Type B pancreatic cell (in vitro differentiated cells): ENCODE measurements at regions not wholly inside any gene's neighbourhood (a gene's known extent, or its start where the extent isn't known, plus 50 kb on each side); places are given as distances from the start of the nearest gene placed in this dataset.

ENCODE experiments used
- DNase-seq: peaks from one replicate; pipeline ENCODE4 v3.0.0; 2021; ENCODE audit warnings: mixed read lengths; ENCODE audit not compliant: unreplicated experiment; ENCODE audit errors: extremely low spot score
- H3K27ac Mint-ChIP-seq: 2 replicates; pipeline ENCODE4 v1.8.0; 2021; ENCODE audit warnings: mild to moderate bottlenecking, mixed read lengths
- H3K27me3 Mint-ChIP-seq: 2 replicates; pipeline ENCODE4 v1.8.0; 2021; ENCODE audit warnings: mixed read lengths
- H3K36me3 Mint-ChIP-seq: 2 replicates; pipeline ENCODE4 v1.8.0; 2021; ENCODE audit warnings: mixed read lengths
- H3K4me1 Mint-ChIP-seq: one replicate; pipeline ENCODE4 v1.8.0; 2021; ENCODE audit warnings: mixed read lengths; ENCODE audit not compliant: unreplicated experiment
- H3K4me3 Mint-ChIP-seq: 2 replicates; pipeline ENCODE4 v1.8.0; 2021; ENCODE audit warnings: mild to moderate bottlenecking, mixed read lengths
- H3K9me3 Mint-ChIP-seq: 2 replicates; pipeline ENCODE4 v1.8.0; 2021; ENCODE audit warnings: mixed read lengths
- TF ChIP-seq, protein P1 (sequence below): fragments of 200-600 bp; sonication (generic); conservative IDR thresholded peaks from 2 replicates; pipeline ENCODE4 v1.5.0; 2021; ENCODE audit warnings: antibody characterized with exemption, mild to moderate bottlenecking

DNA sequence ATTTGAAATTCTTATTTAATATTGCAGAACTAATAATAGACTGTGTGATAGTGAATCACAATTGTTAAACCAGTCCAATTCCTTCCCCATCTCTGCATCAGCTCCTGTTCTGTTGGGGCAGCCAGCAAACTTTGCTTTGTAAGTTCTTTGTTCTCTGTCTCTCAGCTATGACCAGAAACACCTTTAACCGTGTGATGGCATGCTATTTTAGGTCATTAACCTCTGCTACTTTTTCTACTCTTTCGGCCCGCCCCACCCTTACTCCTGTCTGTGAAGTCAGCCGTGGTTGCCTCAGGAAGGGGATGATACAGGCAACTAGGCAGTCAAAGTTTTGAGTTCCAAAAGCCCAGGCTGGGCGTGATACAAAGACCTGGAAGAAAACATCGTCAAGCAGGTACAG lies 51.3 kb upstream of the EGFL6 start:
- H3K9me3 Mint-ChIP-seq: peaks cover 3% of the 10 kb centered on the region
- no peaks in the 10 kb centered on the region for H3K4me1 Mint-ChIP-seq
- H3K27me3 Mint-ChIP-seq: no peaks in the 10 kb centered on the region
- H3K36me3 Mint-ChIP-seq: no peaks in the 10 kb centered on the region
- TF ChIP-seq, protein P1, sequence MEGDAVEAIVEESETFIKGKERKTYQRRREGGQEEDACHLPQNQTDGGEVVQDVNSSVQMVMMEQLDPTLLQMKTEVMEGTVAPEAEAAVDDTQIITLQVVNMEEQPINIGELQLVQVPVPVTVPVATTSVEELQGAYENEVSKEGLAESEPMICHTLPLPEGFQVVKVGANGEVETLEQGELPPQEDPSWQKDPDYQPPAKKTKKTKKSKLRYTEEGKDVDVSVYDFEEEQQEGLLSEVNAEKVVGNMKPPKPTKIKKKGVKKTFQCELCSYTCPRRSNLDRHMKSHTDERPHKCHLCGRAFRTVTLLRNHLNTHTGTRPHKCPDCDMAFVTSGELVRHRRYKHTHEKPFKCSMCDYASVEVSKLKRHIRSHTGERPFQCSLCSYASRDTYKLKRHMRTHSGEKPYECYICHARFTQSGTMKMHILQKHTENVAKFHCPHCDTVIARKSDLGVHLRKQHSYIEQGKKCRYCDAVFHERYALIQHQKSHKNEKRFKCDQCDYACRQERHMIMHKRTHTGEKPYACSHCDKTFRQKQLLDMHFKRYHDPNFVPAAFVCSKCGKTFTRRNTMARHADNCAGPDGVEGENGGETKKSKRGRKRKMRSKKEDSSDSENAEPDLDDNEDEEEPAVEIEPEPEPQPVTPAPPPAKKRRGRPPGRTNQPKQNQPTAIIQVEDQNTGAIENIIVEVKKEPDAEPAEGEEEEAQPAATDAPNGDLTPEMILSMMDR: no peak
- H3K27ac Mint-ChIP-seq: no peak overlapping the region
- DNase-seq: no peak
- H3K4me3 Mint-ChIP-seq: no peak overlapping the region

DNA sequence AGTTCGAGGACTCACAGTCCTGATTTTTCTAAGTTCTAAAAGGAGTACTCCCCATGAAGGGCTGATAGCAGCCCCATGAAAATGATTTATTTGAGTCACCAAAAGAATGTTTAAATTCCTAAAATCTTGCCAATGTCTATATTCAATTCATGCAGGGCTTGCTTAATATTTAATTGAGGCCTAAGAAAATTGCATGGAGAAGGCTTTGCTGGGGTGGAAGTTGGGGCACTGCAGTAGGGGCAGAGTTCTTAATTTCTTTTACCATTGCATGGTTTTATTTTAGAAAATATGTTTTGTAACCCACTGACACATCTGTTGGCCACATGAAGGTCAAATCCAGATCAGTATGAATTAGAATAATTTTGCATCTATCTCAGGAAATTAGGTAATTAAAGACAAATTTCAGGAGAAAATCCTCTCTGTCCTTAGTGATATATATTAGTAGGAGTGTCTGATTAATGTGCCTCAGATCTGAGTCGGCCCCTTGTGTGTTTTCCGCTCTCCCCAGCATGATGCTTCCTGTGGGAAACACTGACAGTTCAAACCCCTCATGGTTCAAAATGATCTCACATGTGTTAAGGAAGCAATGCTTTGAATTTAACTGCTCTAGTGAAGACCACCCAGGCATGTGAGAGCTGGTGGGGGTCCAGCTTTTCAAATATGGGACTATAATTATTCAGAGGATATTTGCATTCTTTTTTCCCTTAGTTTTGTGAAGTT lies 54.0 kb upstream of the EGFL6 start:
- TF ChIP-seq, protein P1: no peak
- Mint-ChIP-seq H3K9me3 (peaks cover 3% of the 10 kb centered on the region), H3K27ac (no peak overlapping the region), H3K4me1 (no peaks in the 10 kb centered on the region), H3K27me3 (no peaks in the 10 kb centered on the region), H3K4me3 (no peak overlapping the region), H3K36me3 (no peaks in the 10 kb centered on the region)
- DNase-seq: no peak

DNA sequence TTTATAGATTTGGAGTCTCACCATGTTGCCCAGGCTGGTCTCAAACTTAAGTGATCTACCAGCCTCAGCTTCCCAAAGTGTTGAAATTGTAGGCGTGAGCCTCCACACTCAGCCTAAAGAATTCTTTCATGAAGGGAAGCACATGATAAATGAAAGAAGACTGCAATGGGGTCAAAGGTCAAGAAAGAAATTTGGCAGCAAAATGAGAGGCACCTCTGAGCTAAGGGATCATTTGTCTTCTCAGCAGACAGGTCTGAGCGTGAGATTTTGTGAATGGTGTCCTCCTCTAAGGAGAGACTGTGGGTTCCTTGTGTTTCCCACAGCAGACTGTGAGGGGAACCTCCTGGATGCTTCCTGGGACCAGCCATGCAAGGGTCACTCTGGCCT lies 57.5 kb upstream of the EGFL6 start:
- no peaks in the 10 kb centered on the region for H3K9me3 Mint-ChIP-seq
- no peaks in the 10 kb centered on the region for H3K4me1 Mint-ChIP-seq
- H3K27me3 Mint-ChIP-seq: no peaks in the 10 kb centered on the region
- no peaks in the 10 kb centered on the region for H3K36me3 Mint-ChIP-seq
- TF ChIP-seq, protein P1: no peak
- DNase-seq: no peak
- H3K4me3 Mint-ChIP-seq: no peak overlapping the region
- no peak overlapping the region for H3K27ac Mint-ChIP-seq

DNA sequence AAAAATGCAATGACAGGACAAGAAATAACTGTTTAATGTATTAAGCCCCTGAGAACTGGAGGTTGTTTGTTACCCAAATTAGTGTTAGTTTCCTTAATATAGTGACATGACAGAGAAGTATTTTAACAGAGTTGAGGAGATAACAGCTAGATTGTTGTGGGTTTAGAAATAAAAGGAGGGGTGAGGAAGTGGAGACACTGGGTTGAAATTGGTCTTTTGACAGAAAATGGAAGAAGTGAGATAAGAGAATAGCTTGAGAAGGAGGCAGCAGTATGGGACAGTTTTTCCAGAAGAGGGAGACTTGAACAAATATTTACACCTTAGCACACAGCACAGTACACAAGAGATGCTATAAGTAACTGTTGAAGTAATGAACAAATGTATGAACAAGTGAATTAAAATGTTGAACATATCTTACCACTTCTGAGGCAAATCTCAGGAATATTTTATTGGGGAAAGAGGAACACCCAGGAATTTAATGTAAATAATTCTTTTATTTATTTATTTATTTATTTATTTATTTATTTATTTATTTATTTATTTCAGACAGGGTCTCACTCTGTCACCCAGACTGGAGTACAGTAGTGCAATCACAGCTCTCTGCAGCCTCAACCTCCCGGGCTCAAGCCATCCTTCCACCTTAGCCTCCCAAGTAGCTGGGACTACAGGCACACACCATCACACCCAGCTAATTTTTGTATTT lies 58.0 kb upstream of the EGFL6 start:
- TF ChIP-seq, protein P1: no peak
- H3K27ac Mint-ChIP-seq: no peak overlapping the region
- no peak for DNase-seq
- no peaks in the 10 kb centered on the region for H3K36me3 Mint-ChIP-seq
- no peaks in the 10 kb centered on the region for H3K27me3 Mint-ChIP-seq
- no peaks in the 10 kb centered on the region for H3K4me1 Mint-ChIP-seq
- no peaks in the 10 kb centered on the region for H3K9me3 Mint-ChIP-seq
- H3K4me3 Mint-ChIP-seq: no peak overlapping the region

DNA sequence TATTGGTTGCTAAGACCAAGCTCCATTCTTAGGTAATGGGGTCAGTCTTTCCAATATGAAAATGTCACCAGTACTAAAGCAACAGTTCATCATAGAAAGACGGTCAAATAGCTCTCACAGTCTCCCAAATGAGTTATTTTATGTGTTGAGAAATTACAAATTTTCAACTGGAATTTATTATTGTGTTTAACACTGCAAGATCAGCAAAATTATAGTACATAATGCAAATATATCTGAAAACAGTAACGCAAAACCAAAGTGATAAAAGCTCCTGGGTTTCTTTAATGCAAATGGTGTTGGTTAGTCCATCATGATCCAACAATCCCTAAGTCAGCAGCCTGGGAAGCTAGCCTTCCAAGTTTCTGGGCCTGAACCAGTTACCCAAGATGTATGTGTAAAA lies 61.5 kb upstream of the EGFL6 start:
- H3K4me3 Mint-ChIP-seq: no peak overlapping the region
- no peak for DNase-seq
- H3K9me3 Mint-ChIP-seq: no peaks in the 10 kb centered on the region
- TF ChIP-seq, protein P1: no peak
- H3K4me1 Mint-ChIP-seq: no peaks in the 10 kb centered on the region
- H3K27me3 Mint-ChIP-seq: no peaks in the 10 kb centered on the region
- H3K36me3 Mint-ChIP-seq: no peaks in the 10 kb centered on the region
- no peak overlapping the region for H3K27ac Mint-ChIP-seq
